Left forelimb (tissue), 1 donor: ENCODE measurements at regions not wholly inside any gene's neighbourhood (a gene's known extent, or its start where the extent isn't known, plus 50 kb on each side); places are given as distances from the start of the nearest gene placed in this dataset.
"Not testable (repeated sequence)": the region's sequence is repeated elsewhere in the genome, so short reads cannot be mapped to it uniquely, and the experiment has no call there.

Source experiments
- DNase-seq: peaks from one replicate; pipeline ENCODE4 v3.0.0-alpha.2; 2018; ENCODE audit warnings: low spot score

GRCh38 chr6:23659125-23659524 lies 466.9 kb upstream of the NRSN1 start:
- DNase-seq: no peak

GRCh38 chr6:23661549-23661948 lies 464.5 kb upstream of the NRSN1 start:
- DNase-seq: no peak

GRCh38 chr6:23663096-23663495 lies 462.9 kb upstream of the NRSN1 start:
- DNase-seq: no peak

GRCh38 chr6:23663652-23664051 lies 462.4 kb upstream of the NRSN1 start:
- DNase-seq: no peak

- DNase-seq: not testable (repeated sequence)
These were observed 460.1 kb upstream of the NRSN1 start for GRCh38 chr6:23665911-23666310.

- no peak for DNase-seq
These were observed 453.3 kb upstream of the NRSN1 start for GRCh38 chr6:23672737-23673136.

GRCh38 chr6:23678626-23679025 lies 447.4 kb upstream of the NRSN1 start:
- no peak for DNase-seq

- no peak for DNase-seq
These were observed 444.3 kb upstream of the NRSN1 start for GRCh38 chr6:23681743-23682142.

- no peak for DNase-seq
These were observed 437.4 kb upstream of the NRSN1 start for GRCh38 chr6:23688650-23689049.

- no peak for DNase-seq
These were observed 435.5 kb upstream of the NRSN1 start for GRCh38 chr6:23690453-23691049.

- no peak for DNase-seq
These were observed 433.8 kb upstream of the NRSN1 start for GRCh38 chr6:23692184-23692583.

GRCh38 chr6:23696992-23697391 lies 429.0 kb upstream of the NRSN1 start:
- no peak for DNase-seq

- no peak for DNase-seq
These were observed 421.4 kb upstream of the NRSN1 start for GRCh38 chr6:23704479-23705052.

- DNase-seq: no peak
These were observed 420.3 kb upstream of the NRSN1 start for GRCh38 chr6:23705697-23706096.

GRCh38 chr6:23712756-23713155 lies 413.3 kb upstream of the NRSN1 start:
- DNase-seq: no peak

GRCh38 chr6:23713211-23713610 lies 412.8 kb upstream of the NRSN1 start:
- DNase-seq: no peak

GRCh38 chr6:23728707-23729106 lies 397.3 kb upstream of the NRSN1 start:
- DNase-seq: no peak

GRCh38 chr6:23731609-23732008 lies 394.4 kb upstream of the NRSN1 start:
- DNase-seq: no peak

GRCh38 chr6:23732521-23732920 lies 393.5 kb upstream of the NRSN1 start:
- no peak for DNase-seq

GRCh38 chr6:23735151-23735550 lies 390.9 kb upstream of the NRSN1 start:
- DNase-seq: no peak

- DNase-seq: no peak
These were observed 389.4 kb upstream of the NRSN1 start for GRCh38 chr6:23736577-23736976.

- no peak for DNase-seq
These were observed 378.8 kb upstream of the NRSN1 start for GRCh38 chr6:23747239-23747638.

- no peak for DNase-seq
These were observed 373.6 kb upstream of the NRSN1 start for GRCh38 chr6:23752414-23752813.

GRCh38 chr6:23754197-23754596 lies 371.8 kb upstream of the NRSN1 start:
- DNase-seq: no peak
